ENCODE measurements at regions not wholly inside any gene's neighbourhood (a gene's known extent, or its start where the extent isn't known, plus 50 kb on each side); places are given as distances from the start of the nearest gene placed in this dataset.

DNA sequence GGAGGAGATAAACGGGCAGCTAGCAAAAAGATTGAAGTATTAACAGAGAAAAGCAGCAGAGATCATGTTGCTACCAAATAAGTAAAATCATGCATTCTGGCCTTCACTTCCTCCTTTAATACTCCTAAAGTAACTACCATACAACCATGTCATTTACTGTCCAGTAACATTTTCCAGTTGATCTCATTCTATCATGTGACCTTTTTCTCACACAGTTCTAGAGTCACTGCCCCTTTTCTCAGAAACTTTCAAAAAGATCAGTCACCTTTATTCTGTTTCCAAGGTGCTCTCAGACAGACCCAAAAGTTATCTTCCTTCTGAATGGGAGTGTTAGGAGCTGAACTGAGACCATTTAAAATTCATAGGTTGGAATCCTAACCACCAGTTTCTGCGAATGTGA, 984.4 kb downstream of the FAM181B start:
- WGBS (ENCODE audit: low lambda C conversion rate, missing lambda C conversion rate), result 80% methylated on average over 2 of the region's 2 CpGs
- no peak overlapping the region for H3K27ac ChIP-seq
- H3K9me2 ChIP-seq (replicated peaks; ENCODE audit: insufficient read depth), result no peaks in the 10 kb centered on the region
- no peak overlapping the region for H3K4me2 ChIP-seq
- H3K4me3 ChIP-seq, result no peak overlapping the region
- no peak for TF ChIP-seq EZH2 (IDR thresholded peaks at IDR 0.05; ENCODE audit: borderline replicate concordance)
- TF ChIP-seq CTCF (IDR thresholded peaks at IDR 0.05; ENCODE audit: poor library complexity), result no peak
- TF ChIP-seq EZH2phosphoT487 (IDR thresholded peaks at IDR 0.05; ENCODE audit: low read depth, severe bottlenecking, unreplicated experiment), result no peak
- H3K36me3 ChIP-seq (replicated peaks; ENCODE audit: insufficient read depth, low read depth), result no peaks in the 10 kb centered on the region
- no peak for DNase-seq (ENCODE audit: low spot score)
- no peaks in the 10 kb centered on the region for H3K4me1 ChIP-seq (ENCODE audit: insufficient read depth)
- H4K20me1 ChIP-seq (ENCODE audit: insufficient read depth, poor library complexity, severe bottlenecking), result no peaks in the 10 kb centered on the region
- no peaks in the 10 kb centered on the region for H3K79me2 ChIP-seq
- no peaks in the 10 kb centered on the region for H3K27me3 ChIP-seq
- H3K9me3 ChIP-seq (ENCODE audit: low read depth), result no peaks in the 10 kb centered on the region
- H2AFZ ChIP-seq, result no peak overlapping the region

GRCh38 chr11:81744336-81745116, 989.1 kb downstream of the FAM181B start:
- H3K4me3 ChIP-seq, result no peak overlapping the region
- TF ChIP-seq EZH2 (IDR thresholded peaks at IDR 0.05; ENCODE audit: borderline replicate concordance) (no peak), EZH2phosphoT487 (IDR thresholded peaks at IDR 0.05; ENCODE audit: low read depth, severe bottlenecking, unreplicated experiment) (no peak), CTCF (IDR thresholded peaks at IDR 0.05; ENCODE audit: poor library complexity) (no peak)
- WGBS (ENCODE audit: low lambda C conversion rate, missing lambda C conversion rate), result 89% methylated on average over 19 of the region's 35 CpGs
- DNase-seq (ENCODE audit: low spot score), result no peak
- H3K9me3 ChIP-seq (ENCODE audit: low read depth), result no peaks in the 10 kb centered on the region
- H3K4me2 ChIP-seq, result no peak overlapping the region
- no peak overlapping the region for H2AFZ ChIP-seq
- H3K36me3 ChIP-seq (replicated peaks; ENCODE audit: insufficient read depth, low read depth), result no peaks in the 10 kb centered on the region
- no peaks in the 10 kb centered on the region for H3K79me2 ChIP-seq
- H4K20me1 ChIP-seq (ENCODE audit: insufficient read depth, poor library complexity, severe bottlenecking), result no peaks in the 10 kb centered on the region
- no peaks in the 10 kb centered on the region for H3K4me1 ChIP-seq (ENCODE audit: insufficient read depth)
- no peak overlapping the region for H3K27ac ChIP-seq
- no peaks in the 10 kb centered on the region for H3K9me2 ChIP-seq (replicated peaks; ENCODE audit: insufficient read depth)
- no peaks in the 10 kb centered on the region for H3K27me3 ChIP-seq

DNA sequence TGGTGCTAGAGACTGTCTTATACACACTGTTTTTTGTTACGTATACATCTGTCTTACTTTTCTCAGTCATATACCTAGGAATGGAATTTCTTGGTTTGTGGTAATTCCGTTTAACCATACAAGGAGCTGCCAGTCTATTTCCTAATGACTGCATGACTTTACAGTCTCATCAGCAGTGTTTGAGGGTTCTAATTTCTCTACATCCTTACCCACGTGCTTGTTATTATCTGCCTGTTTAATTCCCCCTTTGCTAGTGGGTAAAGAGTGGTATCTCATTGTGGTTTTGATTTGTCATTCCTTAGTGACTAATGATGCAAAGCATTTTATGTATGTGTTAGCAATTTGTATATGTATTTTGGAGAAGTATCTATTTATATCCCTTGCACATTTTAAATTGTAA, 1008.0 kb downstream of the FAM181B start:
- Histone ChIP-seq H3K4me3 (no peak overlapping the region), H3K36me3 (replicated peaks; ENCODE audit: insufficient read depth, low read depth) (no peaks in the 10 kb centered on the region), H3K27me3 (no peaks in the 10 kb centered on the region), H3K4me1 (ENCODE audit: insufficient read depth) (no peaks in the 10 kb centered on the region), H3K9me3 (ENCODE audit: low read depth) (no peaks in the 10 kb centered on the region), H3K9me2 (replicated peaks; ENCODE audit: insufficient read depth) (no peaks in the 10 kb centered on the region), H3K4me2 (no peak overlapping the region), H2AFZ (no peak overlapping the region), H4K20me1 (ENCODE audit: insufficient read depth, poor library complexity, severe bottlenecking) (no peaks in the 10 kb centered on the region), H3K79me2 (no peaks in the 10 kb centered on the region), H3K27ac (no peak overlapping the region)
- 82% methylated on average over 3 of the region's 3 CpGs for WGBS (ENCODE audit: low lambda C conversion rate, missing lambda C conversion rate)
- TF ChIP-seq EZH2 (IDR thresholded peaks at IDR 0.05; ENCODE audit: borderline replicate concordance) (no peak), EZH2phosphoT487 (IDR thresholded peaks at IDR 0.05; ENCODE audit: low read depth, severe bottlenecking, unreplicated experiment) (no peak), CTCF (IDR thresholded peaks at IDR 0.05; ENCODE audit: poor library complexity) (no peak)
- no peak for DNase-seq (ENCODE audit: low spot score)
